GM12875 (cell line): ENCODE measurements at regions not wholly inside any gene's neighbourhood (a gene's known extent, or its start where the extent isn't known, plus 50 kb on each side); places are given as distances from the start of the nearest gene placed in this dataset.

Source experiments
- H3K4me3 ChIP-seq: one replicate; pipeline ENCODE4 v1.5.1; 2011; ENCODE audit warnings: low read depth, low read length, control low read depth
- CTCF ChIP-seq: IDR thresholded peaks from 2 replicates; pipeline ENCODE4 v1.5.1; 2011; ENCODE audit warnings: low read depth, mild to moderate bottlenecking, control low read depth, inconsistent platforms, low read length, moderate library complexity, borderline replicate concordance; ENCODE audit not compliant: insufficient read depth

- H3K4me3 ChIP-seq: no peak overlapping the region
- TF ChIP-seq CTCF: no peak
Observed at GRCh38 chr3:181943285-181943684, 231.6 kb downstream of the SOX2 start.

DNA sequence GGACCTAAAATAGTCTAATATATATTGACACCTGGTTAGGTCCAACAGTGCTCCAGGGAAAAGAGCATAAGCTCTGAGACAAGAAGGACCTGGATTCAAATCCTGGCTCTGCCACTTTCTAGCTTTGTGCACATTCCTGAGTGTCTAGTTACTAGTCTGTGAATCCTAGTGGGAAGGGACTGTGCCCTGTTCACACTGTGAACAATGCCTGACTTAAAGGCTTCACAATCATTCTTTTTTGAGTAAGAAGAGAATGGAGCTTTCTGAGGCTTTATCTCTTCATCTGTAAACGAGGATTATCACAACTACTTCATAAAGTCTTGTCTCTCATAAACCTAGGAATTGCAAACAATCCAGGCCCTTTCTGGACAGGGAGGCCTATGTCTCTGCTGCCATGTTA lies 235.9 kb downstream of the SOX2 start:
- TF ChIP-seq CTCF: no peak
- no peak overlapping the region for H3K4me3 ChIP-seq

DNA sequence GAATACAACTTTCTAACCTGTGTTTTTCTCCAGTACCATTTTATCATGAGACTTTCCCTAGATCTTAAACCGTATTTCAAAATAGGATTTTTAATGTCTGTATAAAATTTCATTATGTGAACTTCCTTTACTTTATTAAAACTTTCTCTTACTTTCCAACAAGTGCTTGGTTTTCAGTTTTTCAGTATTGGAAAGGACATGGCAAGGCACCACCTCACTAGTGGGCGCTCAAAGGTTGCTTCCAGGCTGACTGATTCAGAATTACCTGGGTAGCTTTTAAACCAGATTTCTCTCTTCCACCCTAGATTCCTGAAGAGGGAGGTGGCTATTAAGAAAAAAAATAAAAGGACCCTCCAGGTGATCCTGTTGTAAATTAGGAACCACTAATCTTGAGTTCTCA lies 236.6 kb downstream of the SOX2 start:
- H3K4me3 ChIP-seq: no peak overlapping the region
- 0 out of 2 replicates have a peak, but pooled peaks have one; percentile 14 for TF ChIP-seq CTCF

DNA sequence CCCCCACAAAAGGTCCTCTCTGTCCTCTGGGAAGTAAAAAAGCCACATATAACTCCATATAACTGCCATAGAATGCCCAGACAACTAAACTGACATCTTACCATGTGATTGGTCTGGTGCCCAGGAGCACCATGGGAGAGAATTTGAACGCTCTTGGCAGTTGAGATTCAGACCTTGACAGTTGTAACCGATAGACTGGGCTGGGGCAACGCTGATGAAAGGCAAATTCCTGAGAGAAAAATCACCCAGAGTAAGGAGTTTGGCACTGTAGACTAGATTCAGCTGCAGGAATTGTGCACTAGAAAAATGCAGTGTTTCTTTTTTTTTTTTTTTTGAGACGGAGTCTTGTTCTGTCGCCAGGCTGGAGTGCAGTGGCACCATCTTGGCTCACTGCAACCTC lies 240.5 kb downstream of the SOX2 start:
- no peak overlapping the region for H3K4me3 ChIP-seq
- no peak for TF ChIP-seq CTCF

DNA sequence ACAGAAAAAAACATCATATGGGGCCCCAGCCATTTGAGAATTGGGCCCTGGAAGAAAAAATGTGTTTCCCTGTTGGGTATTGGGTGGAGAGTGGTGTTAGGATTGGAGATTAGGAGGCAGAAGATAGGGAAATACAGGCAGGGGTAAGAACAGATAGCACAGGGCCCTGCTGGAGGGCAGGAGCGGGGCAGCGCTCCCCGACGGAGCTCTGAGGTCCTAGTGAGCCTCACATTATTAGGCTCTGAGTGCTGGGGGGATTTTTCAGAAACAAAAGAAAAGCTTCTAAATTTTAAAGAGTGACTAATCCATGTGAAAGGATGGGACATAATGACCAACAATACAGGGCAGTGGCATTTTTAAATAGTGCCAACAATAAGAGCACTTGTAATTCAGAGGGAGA lies 241.2 kb downstream of the SOX2 start:
- no peak for TF ChIP-seq CTCF

GRCh38 chr3:181955566-181955965 lies 243.8 kb downstream of the SOX2 start:
- no peak for TF ChIP-seq CTCF
- no peak overlapping the region for H3K4me3 ChIP-seq

More for the DNA sequence above, 241.2 kb downstream of the SOX2 start:
- H3K4me3 ChIP-seq: no peak overlapping the region

DNA sequence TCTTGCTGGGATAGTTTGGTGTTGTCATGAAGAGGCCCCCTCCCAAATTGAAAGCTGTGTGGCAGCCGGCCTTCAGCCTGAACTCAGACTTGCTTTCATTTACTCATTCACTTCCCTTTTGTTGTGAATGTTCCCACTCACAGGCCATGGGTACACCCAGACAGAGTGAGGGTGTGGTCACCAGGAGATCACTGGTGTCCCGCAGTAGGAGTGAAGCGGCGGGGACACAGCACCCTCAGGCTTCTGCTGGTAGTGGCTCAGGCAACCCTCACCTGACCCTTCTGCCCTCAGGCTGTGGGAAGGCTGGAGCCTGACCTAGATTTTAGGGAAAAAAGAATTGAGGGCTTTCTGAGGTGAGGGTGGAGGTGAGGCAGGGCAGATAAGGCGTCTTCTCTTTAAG lies 244.4 kb downstream of the SOX2 start:
- TF ChIP-seq CTCF: no peak
- no peak overlapping the region for H3K4me3 ChIP-seq
